CD4-positive, alpha-beta T cell (primary cell): ENCODE measurements at regions not wholly inside any gene's neighbourhood (a gene's known extent, or its start where the extent isn't known, plus 50 kb on each side); places are given as distances from the start of the nearest gene placed in this dataset.

ENCODE experiments used
- ATAC-seq: fragments of 200-7000 bp; cut with Tn5 transposase; one replicate; pipeline ENCODE4 v1.10.0; 2022; ENCODE audit warnings: mild to moderate bottlenecking; ENCODE audit not compliant: poor library complexity
- CTCF ChIA-PET: fragments of 350-600 bp; sonication (Branson Sonifier 250); formaldehyde crosslinking; loops from one replicate; lab custom pipeline; 2021; ENCODE audit warnings: antibody characterized with exemption, inconsistent platforms; lab: Charles Lee
- POLR2A ChIA-PET: fragments of 350-600 bp; sonication (Branson Sonifier 250); formaldehyde crosslinking; loops from one replicate; lab custom pipeline; 2021; ENCODE audit warnings: antibody characterized with exemption, inconsistent platforms; lab: Charles Lee
- DNase-seq, 14 experiments: peaks; one replicate each; pipeline ENCODE4 v3.0.0-alpha.2; 2013 to 2020; ENCODE audit warnings: mixed read lengths in 2 of 14
- H3K27ac ChIP-seq, 2 donors: one replicate each; pipeline versions ENCODE4 v1.5.1 to v1.7.0; 2013; ENCODE audit warnings: low read length in 2 of 2, low read depth in 1 of 2, mild to moderate bottlenecking in 1 of 2
- H3K27me3 ChIP-seq, 2 experiments: 1 replicate in 1 of 2; 2 replicates in 1 of 2; pipeline versions ENCODE4 v1.6.1 to v1.7.0; 2013; ENCODE audit warnings: low read length in 2 of 2, control low read depth in 1 of 2, mild to moderate bottlenecking in 1 of 2, moderate library complexity in 1 of 2; ENCODE audit not compliant: insufficient read depth in 2 of 2, control insufficient read depth in 1 of 2
- H3K36me3 ChIP-seq: one replicate; pipeline ENCODE4 v1.6.1; 2013; ENCODE audit warnings: low read length, control low read depth; ENCODE audit not compliant: insufficient read depth
- H3K4me1 ChIP-seq: one replicate; pipeline ENCODE4 v1.6.1; 2013; ENCODE audit warnings: low read length, control low read depth; ENCODE audit not compliant: insufficient read depth
- H3K4me3 ChIP-seq: one replicate; pipeline ENCODE4 v1.5.1; 2013; ENCODE audit warnings: mild to moderate bottlenecking, low read length, moderate library complexity
- H3K9me3 ChIP-seq, 2 experiments: 1 replicate in 1 of 2; 2 replicates in 1 of 2; pipeline versions ENCODE4 v1.6.1 to v1.7.0; 2013; ENCODE audit warnings: low read length in 2 of 2, mild to moderate bottlenecking in 2 of 2, control low read depth in 1 of 2, moderate library complexity in 1 of 2; ENCODE audit not compliant: control insufficient read depth in 1 of 2, insufficient read depth in 1 of 2
- H3K27ac Mint-ChIP-seq: one replicate; pipeline ENCODE4 v1.8.0; 2020; ENCODE audit warnings: mixed read lengths
- H3K27me3 Mint-ChIP-seq: one replicate; pipeline ENCODE4 v1.8.0; 2021; ENCODE audit warnings: mixed read lengths
- H3K36me3 Mint-ChIP-seq: one replicate; pipeline ENCODE4 v1.8.0; 2021; ENCODE audit warnings: low read depth, mixed read lengths
- H3K4me1 Mint-ChIP-seq: one replicate; pipeline ENCODE4 v1.8.0; 2021; ENCODE audit warnings: low read depth, mixed read lengths
- H3K4me3 Mint-ChIP-seq: one replicate; pipeline ENCODE4 v1.8.0; 2020; ENCODE audit warnings: mild to moderate bottlenecking, mixed read lengths
- H3K9me3 Mint-ChIP-seq: one replicate; pipeline ENCODE4 v1.8.0; 2020; ENCODE audit warnings: mixed read lengths
- intact Hi-C, 2 experiments: fragments of 100-400 bp; cut with DNase I in 1 of 2; cut with micrococcal nuclease in 1 of 2; formaldehyde crosslinking; loops; one replicate each; pipeline versions ENCODE4 v1.15.1 to v1.9.0; 2023 to 2025; cut with DNase I, micrococcal nuclease
- TF ChIP-seq, protein P1 (sequence below): fragments of 200-600 bp; IDR thresholded peaks from one replicate; pipeline ENCODE4 v1.8.0; 2022; ENCODE audit warnings: antibody characterized with exemption, mild to moderate bottlenecking

DNA sequence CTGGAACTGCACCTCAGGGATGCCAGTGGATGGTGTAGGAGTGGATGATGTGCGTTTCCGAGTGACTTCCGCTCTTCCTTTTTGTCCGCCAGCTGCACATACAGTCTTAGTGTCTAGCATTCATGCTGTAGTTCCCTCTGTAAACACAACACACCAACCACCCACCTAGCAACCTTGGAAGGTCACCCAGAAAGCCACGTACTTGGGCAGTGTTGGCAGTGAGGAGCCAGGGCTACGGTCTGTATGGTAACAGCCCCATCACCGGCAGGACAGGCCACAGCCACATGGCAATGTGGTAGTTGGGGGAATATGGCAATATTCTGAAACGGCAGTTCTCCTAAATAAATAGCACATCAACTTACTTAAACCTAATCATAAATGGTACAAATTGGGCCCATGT is 613.5 kb upstream of the MGMT start:
- TF ChIP-seq, protein P1, sequence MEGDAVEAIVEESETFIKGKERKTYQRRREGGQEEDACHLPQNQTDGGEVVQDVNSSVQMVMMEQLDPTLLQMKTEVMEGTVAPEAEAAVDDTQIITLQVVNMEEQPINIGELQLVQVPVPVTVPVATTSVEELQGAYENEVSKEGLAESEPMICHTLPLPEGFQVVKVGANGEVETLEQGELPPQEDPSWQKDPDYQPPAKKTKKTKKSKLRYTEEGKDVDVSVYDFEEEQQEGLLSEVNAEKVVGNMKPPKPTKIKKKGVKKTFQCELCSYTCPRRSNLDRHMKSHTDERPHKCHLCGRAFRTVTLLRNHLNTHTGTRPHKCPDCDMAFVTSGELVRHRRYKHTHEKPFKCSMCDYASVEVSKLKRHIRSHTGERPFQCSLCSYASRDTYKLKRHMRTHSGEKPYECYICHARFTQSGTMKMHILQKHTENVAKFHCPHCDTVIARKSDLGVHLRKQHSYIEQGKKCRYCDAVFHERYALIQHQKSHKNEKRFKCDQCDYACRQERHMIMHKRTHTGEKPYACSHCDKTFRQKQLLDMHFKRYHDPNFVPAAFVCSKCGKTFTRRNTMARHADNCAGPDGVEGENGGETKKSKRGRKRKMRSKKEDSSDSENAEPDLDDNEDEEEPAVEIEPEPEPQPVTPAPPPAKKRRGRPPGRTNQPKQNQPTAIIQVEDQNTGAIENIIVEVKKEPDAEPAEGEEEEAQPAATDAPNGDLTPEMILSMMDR, result no peak
- ChIA-PET POLR2A (no interaction called here), CTCF (no interaction called here)
- no peaks in the 10 kb centered on the region for H3K4me1 Mint-ChIP-seq
- H3K36me3 Mint-ChIP-seq, result no peaks in the 10 kb centered on the region
- peaks cover 0 to 12% of the 10 kb centered on the region in 2 experiments for H3K9me3 ChIP-seq
- no peak overlapping the region for H3K4me3 Mint-ChIP-seq
- intact Hi-C loops, result no loop called here
- H3K4me3 ChIP-seq, result no peak overlapping the region
- no peak for ATAC-seq
- DNase-seq, result no peak
- H3K9me3 Mint-ChIP-seq, result no peaks in the 10 kb centered on the region
- H3K27me3 ChIP-seq, result peaks cover 0 to 2% of the 10 kb centered on the region in 2 experiments
- no peaks in the 10 kb centered on the region for H3K36me3 ChIP-seq
- H3K4me1 ChIP-seq, result no peaks in the 10 kb centered on the region
- H3K27ac ChIP-seq, result no peak overlapping the region
- peaks cover 5% of the 10 kb centered on the region for H3K27me3 Mint-ChIP-seq
- no peak overlapping the region for H3K27ac Mint-ChIP-seq

- ATAC-seq, result no peak
- TF ChIP-seq, protein P1, result no peak
These were observed 612.8 kb upstream of the MGMT start for GRCh38 chr10:128854204-128854603.

GRCh38 chr10:128854963-128855362 is 612.1 kb upstream of the MGMT start:
- peaks cover 0 to 12% of the 10 kb centered on the region in 2 experiments for H3K9me3 ChIP-seq
- H3K4me1 ChIP-seq, result no peaks in the 10 kb centered on the region
- no peaks in the 10 kb centered on the region for H3K36me3 Mint-ChIP-seq
- H3K4me3 ChIP-seq, result no peak overlapping the region
- no peak for ATAC-seq
- H3K36me3 ChIP-seq, result no peaks in the 10 kb centered on the region
- no peak overlapping the region for H3K4me3 Mint-ChIP-seq
- H3K27ac Mint-ChIP-seq, result no peak overlapping the region
- TF ChIP-seq, protein P1, result no peak
- ChIA-PET POLR2A (no interaction called here), CTCF (no interaction called here)
- H3K27me3 ChIP-seq, result peaks cover 0 to 2% of the 10 kb centered on the region in 2 experiments
- intact Hi-C loops, result no loop called here
- H3K27ac ChIP-seq, result no peak overlapping the region
- H3K4me1 Mint-ChIP-seq, result no peaks in the 10 kb centered on the region
- peaks cover 5% of the 10 kb centered on the region for H3K27me3 Mint-ChIP-seq
- H3K9me3 Mint-ChIP-seq, result no peaks in the 10 kb centered on the region
- no peak for DNase-seq

More at GRCh38 chr10:128854204-128854603, 612.8 kb upstream of the MGMT start:
- Mint-ChIP-seq H3K27ac (no peak overlapping the region), H3K4me1 (no peaks in the 10 kb centered on the region), H3K27me3 (peaks cover 5% of the 10 kb centered on the region), H3K36me3 (no peaks in the 10 kb centered on the region), H3K9me3 (no peaks in the 10 kb centered on the region), H3K4me3 (no peak overlapping the region)
- H3K36me3 ChIP-seq, result no peaks in the 10 kb centered on the region
- H3K9me3 ChIP-seq, result peaks cover 0 to 12% of the 10 kb centered on the region in 2 experiments
- CTCF ChIA-PET, result no interaction called here
- H3K27me3 ChIP-seq, result peaks cover 0 to 2% of the 10 kb centered on the region in 2 experiments
- H3K4me3 ChIP-seq, result no peak overlapping the region
- DNase-seq, result no peak
- no peaks in the 10 kb centered on the region for H3K4me1 ChIP-seq
- intact Hi-C loops, result no loop called here
- POLR2A ChIA-PET, result no interaction called here
- no peak overlapping the region for H3K27ac ChIP-seq
